ENCODE measurements at regions not wholly inside any gene's neighbourhood (a gene's known extent, or its start where the extent isn't known, plus 50 kb on each side); places are given as distances from the start of the nearest gene placed in this dataset.

GRCh38 chr10:130807721-130808120 lies 503.8 kb downstream of the TCERG1L start:
- no peak for DNase-seq

GRCh38 chr10:130808243-130808642 lies 503.3 kb downstream of the TCERG1L start:
- no peak for DNase-seq

GRCh38 chr10:130808686-130809085 lies 502.8 kb downstream of the TCERG1L start:
- no peak for DNase-seq

- DNase-seq = no peak
Measured at GRCh38 chr10:130809181-130809580, 502.3 kb downstream of the TCERG1L start.

- peak; percentile 6 for DNase-seq
Measured at GRCh38 chr10:130809761-130810515, 501.6 kb downstream of the TCERG1L start.

GRCh38 chr10:130810856-130811255 lies 500.7 kb downstream of the TCERG1L start:
- no peak for DNase-seq

- no peak for DNase-seq
Measured at GRCh38 chr10:130812381-130813148, 499.0 kb downstream of the TCERG1L start.

- DNase-seq = no peak
Measured at GRCh38 chr10:130814610-130815009, 496.9 kb downstream of the TCERG1L start.

GRCh38 chr10:130816116-130816901 lies 495.2 kb downstream of the TCERG1L start:
- DNase-seq = no peak

GRCh38 chr10:130817046-130817624 lies 494.4 kb downstream of the TCERG1L start:
- no peak for DNase-seq

GRCh38 chr10:130817674-130818073 lies 493.8 kb downstream of the TCERG1L start:
- no peak for DNase-seq

- no peak for DNase-seq
Measured at GRCh38 chr10:130820880-130821482, 490.5 kb downstream of the TCERG1L start.

GRCh38 chr10:130824230-130825014 lies 487.1 kb downstream of the TCERG1L start:
- no peak for DNase-seq

- DNase-seq = no peak
Measured at GRCh38 chr10:130833596-130833995, 477.9 kb downstream of the TCERG1L start.

GRCh38 chr10:130834170-130834569 lies 477.4 kb downstream of the TCERG1L start:
- no peak for DNase-seq

GRCh38 chr10:130834573-130834972 lies 476.9 kb downstream of the TCERG1L start:
- no peak for DNase-seq

GRCh38 chr10:130835068-130835467 lies 476.5 kb downstream of the TCERG1L start:
- DNase-seq = no peak

- DNase-seq = no peak
Measured at GRCh38 chr10:130836344-130836743, 475.2 kb downstream of the TCERG1L start.

GRCh38 chr10:130843051-130843653 lies 468.4 kb downstream of the TCERG1L start:
- no peak for DNase-seq

- DNase-seq = no peak
Measured at GRCh38 chr10:130844310-130844709, 467.2 kb downstream of the TCERG1L start.

GRCh38 chr10:130847170-130847569 lies 464.4 kb downstream of the TCERG1L start:
- DNase-seq = no peak
